Mesenteric fat pad (tissue), 1 donor: ENCODE measurements at regions not wholly inside any gene's neighbourhood (a gene's known extent, or its start where the extent isn't known, plus 50 kb on each side); places are given as distances from the start of the nearest gene placed in this dataset.

Source experiments
- DNase-seq: peaks from one replicate; pipeline ENCODE4 v3.0.0-alpha.2; 2020; ENCODE audit warnings: low spot score
- donor health status: DM: yes; HTN: yes; CAD: no.

- DNase-seq: no peak
These were observed 72.9 kb upstream of the C14orf180 start for GRCh38 chr14:104506461-104507253.

GRCh38 chr14:104507443-104507842, 72.1 kb upstream of the C14orf180 start:
- DNase-seq: no peak

GRCh38 chr14:104509673-104510072, 69.9 kb upstream of the C14orf180 start:
- no peak for DNase-seq

GRCh38 chr14:104510216-104510615, 69.3 kb upstream of the C14orf180 start:
- DNase-seq: no peak

- no peak for DNase-seq
These were observed 68.6 kb upstream of the C14orf180 start for GRCh38 chr14:104510794-104511611.

GRCh38 chr14:104512061-104512460, 67.5 kb upstream of the C14orf180 start:
- no peak for DNase-seq

GRCh38 chr14:104512771-104513640, 66.6 kb upstream of the C14orf180 start:
- DNase-seq: no peak

GRCh38 chr14:104513641-104514046, 65.9 kb upstream of the C14orf180 start:
- DNase-seq: peak; percentile 79

- DNase-seq: peak; percentile 65
These were observed 65.3 kb upstream of the C14orf180 start for GRCh38 chr14:104514156-104514848.

- DNase-seq: peak; percentile 74
These were observed 64.3 kb upstream of the C14orf180 start for GRCh38 chr14:104515059-104515810.

- peak; percentile 77 for DNase-seq
These were observed 63.5 kb upstream of the C14orf180 start for GRCh38 chr14:104515811-104516780.

GRCh38 chr14:104516906-104517305, 62.7 kb upstream of the C14orf180 start:
- DNase-seq: no peak

- no peak for DNase-seq
These were observed 62.1 kb upstream of the C14orf180 start for GRCh38 chr14:104517426-104517825.

GRCh38 chr14:104517867-104518266, 61.7 kb upstream of the C14orf180 start:
- DNase-seq: no peak

GRCh38 chr14:104518659-104519350, 60.8 kb upstream of the C14orf180 start:
- peak; percentile 55 for DNase-seq

GRCh38 chr14:104519721-104520120, 59.8 kb upstream of the C14orf180 start:
- peak; percentile 60 for DNase-seq

GRCh38 chr14:104520620-104521410, 58.7 kb upstream of the C14orf180 start:
- peak; percentile 60 for DNase-seq
